IPS-20b (cell line): ENCODE measurements at regions not wholly inside any gene's neighbourhood (a gene's known extent, or its start where the extent isn't known, plus 50 kb on each side); places are given as distances from the start of the nearest gene placed in this dataset.

Experiments
- H3K27ac ChIP-seq: one replicate; pipeline ENCODE4 v1.5.1; 2013; ENCODE audit warnings: low read length
- H3K27me3 ChIP-seq: 2 replicates; pipeline ENCODE4 v1.6.1; 2013; ENCODE audit warnings: mild to moderate bottlenecking, low read length, inconsistent platforms; ENCODE audit not compliant: insufficient read depth
- H3K36me3 ChIP-seq: 2 replicates; pipeline ENCODE4 v1.6.1; 2013; ENCODE audit warnings: low read depth, mild to moderate bottlenecking, inconsistent platforms, low read length, moderate library complexity; ENCODE audit not compliant: insufficient read depth
- H3K4me1 ChIP-seq: 2 replicates; pipeline ENCODE4 v1.6.1; 2013; ENCODE audit warnings: mild to moderate bottlenecking, control low read depth, inconsistent platforms, low read length, moderate library complexity; ENCODE audit not compliant: insufficient read depth
- H3K4me3 ChIP-seq: 2 replicates; pipeline ENCODE4 v1.5.1; 2013; ENCODE audit warnings: mild to moderate bottlenecking, low read length, inconsistent platforms
- H3K9ac ChIP-seq: 2 replicates; pipeline ENCODE4 v1.6.1; 2013; ENCODE audit warnings: low read depth, mild to moderate bottlenecking, inconsistent platforms, low read length, moderate library complexity
- H3K9me3 ChIP-seq: 2 replicates; pipeline ENCODE4 v1.6.1; 2013; ENCODE audit warnings: mild to moderate bottlenecking, low read depth, low read length, inconsistent platforms; ENCODE audit not compliant: insufficient read depth

DNA sequence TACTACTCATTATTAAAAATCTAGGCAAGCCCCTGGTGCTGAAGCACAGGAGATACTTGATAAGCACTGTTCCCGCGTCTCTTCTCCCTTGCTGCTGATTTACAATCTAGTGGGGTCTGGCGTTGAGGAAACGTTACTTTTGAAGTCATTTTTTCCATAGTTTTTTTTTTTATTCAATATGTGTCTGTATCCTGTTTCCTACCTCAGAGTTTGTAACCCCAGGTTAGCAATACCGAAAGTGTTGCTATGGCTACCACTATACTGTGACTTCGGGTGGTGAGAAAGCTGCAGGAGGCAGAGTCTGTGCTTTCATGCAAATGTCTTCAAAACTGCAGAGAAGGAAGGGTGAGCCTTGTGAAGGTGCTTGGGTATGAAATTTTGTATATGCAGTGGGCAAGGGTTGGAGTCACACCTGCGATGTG lies 458.8 kb upstream of the GHITM start:
- no peak overlapping the region for H3K4me3 ChIP-seq
- H3K36me3 ChIP-seq, result no peaks in the 10 kb centered on the region
- peaks cover 5% of the 10 kb centered on the region; the same call in 1 of the 2 replicates for H3K4me1 ChIP-seq
- no peaks in the 10 kb centered on the region for H3K9me3 ChIP-seq
- no peak overlapping the region for H3K27ac ChIP-seq
- H3K27me3 ChIP-seq, result no peaks in the 10 kb centered on the region
- no peak overlapping the region for H3K9ac ChIP-seq

DNA sequence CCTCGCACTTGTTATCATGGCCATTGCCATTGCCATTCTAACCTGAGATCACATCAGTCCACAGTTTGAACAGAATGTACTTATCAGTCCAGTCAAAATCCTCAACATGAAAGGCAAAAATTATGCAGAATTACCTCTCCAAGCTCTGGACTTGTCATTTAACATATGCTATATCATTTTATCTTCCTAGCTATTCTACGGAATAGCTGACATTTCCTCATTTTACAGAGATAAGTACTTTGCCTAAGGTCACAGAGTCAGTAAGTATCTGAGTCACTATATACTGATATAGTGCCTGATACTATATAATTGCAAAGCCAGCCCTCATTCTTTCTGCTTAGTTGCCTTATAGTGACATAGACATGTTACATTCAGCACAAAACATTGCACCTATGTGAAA lies 456.9 kb upstream of the GHITM start:
- Histone ChIP-seq H3K9me3 (no peaks in the 10 kb centered on the region), H3K27me3 (no peaks in the 10 kb centered on the region), H3K4me1 (peaks cover 5% of the 10 kb centered on the region; the same call in 1 of the 2 replicates), H3K36me3 (no peaks in the 10 kb centered on the region), H3K27ac (no peak overlapping the region), H3K9ac (no peak overlapping the region), H3K4me3 (no peak overlapping the region)

DNA sequence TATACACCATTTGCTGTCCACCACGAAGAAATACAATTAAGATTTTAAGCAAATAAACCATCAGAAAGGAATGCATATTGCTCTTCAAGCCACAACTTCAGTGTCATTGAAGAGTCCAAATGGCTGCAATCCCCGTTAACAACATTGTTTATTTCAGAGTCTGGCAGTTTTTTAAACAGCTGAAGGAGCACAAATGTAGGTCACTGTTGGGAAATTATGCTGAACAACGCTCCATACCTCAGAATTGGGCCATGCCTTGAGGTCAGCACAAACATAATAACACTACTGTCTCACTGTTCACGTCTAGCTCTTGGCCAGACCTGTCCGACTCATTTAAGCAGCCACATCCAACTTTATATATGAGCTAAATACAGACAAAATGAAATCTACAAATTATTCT lies 453.9 kb upstream of the GHITM start:
- Histone ChIP-seq H3K9ac (no peak overlapping the region), H3K36me3 (no peaks in the 10 kb centered on the region), H3K4me3 (no peak overlapping the region), H3K9me3 (no peaks in the 10 kb centered on the region), H3K4me1 (peaks cover 4% of the 10 kb centered on the region; the same call in 1 of the 2 replicates), H3K27ac (no peak overlapping the region), H3K27me3 (no peaks in the 10 kb centered on the region)

DNA sequence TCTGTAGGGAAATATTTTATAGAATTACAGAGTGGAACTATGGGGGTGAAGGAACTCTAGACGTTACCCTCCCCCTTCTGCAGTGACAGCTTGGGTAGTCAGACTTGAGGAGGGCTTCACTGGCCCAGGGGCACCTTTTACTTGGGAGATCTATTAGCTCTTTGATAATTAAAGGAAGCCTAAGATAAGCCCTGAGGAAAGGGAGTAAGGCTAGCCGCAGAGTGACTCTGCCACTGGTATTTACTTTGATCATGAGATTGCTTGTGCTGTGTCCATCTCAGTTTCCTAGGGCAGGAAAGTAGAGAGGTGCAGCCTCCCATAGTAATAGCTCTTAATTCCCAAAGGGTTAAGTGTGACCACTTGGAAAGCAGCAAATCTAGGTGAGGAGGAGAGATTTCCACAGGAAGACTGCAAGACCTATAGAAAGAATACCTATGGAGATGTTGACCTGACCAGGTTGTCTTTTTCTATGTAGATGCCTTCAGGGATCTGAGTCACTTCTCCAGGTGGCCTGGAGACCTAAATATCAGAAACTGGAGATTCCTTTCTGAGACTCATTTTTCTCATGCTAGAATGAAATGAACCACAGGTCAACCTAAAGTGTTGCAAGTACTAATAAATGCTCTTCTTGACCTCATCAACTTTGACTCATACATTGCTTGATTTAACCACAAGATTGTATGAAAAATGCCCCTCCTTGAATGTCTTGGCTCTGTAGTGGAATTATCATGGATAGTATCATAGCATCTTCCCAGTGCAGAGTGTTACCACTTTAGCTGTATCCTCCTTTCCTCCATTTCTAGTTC lies 447.3 kb upstream of the GHITM start:
- Histone ChIP-seq H3K4me1 (peaks cover 3% of the 10 kb centered on the region; the same call in 1 of the 2 replicates), H3K9me3 (no peaks in the 10 kb centered on the region), H3K9ac (no peak overlapping the region), H3K36me3 (no peaks in the 10 kb centered on the region), H3K27me3 (no peaks in the 10 kb centered on the region), H3K27ac (no peak overlapping the region), H3K4me3 (no peak overlapping the region)

DNA sequence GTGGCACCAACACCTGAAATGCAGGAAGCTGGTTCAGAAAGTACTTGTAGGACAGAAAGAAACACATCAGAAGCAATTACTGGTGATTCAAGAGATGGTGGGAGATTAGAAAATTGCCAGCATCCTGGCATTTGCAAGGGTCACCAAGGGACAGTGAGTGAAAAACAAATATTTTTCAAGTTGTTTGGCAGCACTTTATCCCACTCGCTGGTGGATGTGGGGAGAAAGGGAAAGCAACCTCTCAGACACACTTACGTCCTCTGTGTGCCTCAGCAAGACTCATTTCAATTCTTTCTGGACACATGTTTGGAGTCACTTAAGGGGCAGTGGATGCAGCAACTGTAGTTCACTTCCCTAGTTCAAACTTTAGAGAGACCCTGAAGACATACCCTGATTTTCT lies 440.4 kb upstream of the GHITM start:
- no peak overlapping the region for H3K27ac ChIP-seq
- no peak overlapping the region for H3K4me3 ChIP-seq
- no peaks in the 10 kb centered on the region for H3K36me3 ChIP-seq
- H3K9ac ChIP-seq, result no peak overlapping the region
- no peaks in the 10 kb centered on the region; the same call in 1 of the 2 replicates for H3K9me3 ChIP-seq
- no peaks in the 10 kb centered on the region for H3K27me3 ChIP-seq
- peaks cover 3% of the 10 kb centered on the region; the same call in 1 of the 2 replicates for H3K4me1 ChIP-seq

DNA sequence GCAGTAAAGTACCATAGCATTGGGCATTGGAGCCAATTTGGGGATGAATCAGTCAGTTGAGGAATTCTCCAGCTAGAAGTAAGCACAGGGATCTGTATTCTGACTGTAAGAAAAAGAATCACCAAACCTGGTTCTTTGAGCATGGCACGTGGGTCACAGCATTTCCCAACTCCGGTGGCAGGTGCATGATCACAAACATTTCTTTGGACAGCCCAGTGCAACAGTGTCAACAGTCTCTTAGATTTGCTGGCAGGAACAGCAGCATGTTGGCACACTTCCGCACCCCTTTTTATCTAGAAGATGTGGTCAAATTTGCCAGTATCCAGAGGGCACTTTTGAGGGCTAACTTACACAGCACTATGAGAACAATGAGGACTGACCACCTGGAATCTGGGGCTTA lies 437.5 kb upstream of the GHITM start:
- H3K4me3 ChIP-seq, result no peak overlapping the region
- H3K27me3 ChIP-seq, result no peaks in the 10 kb centered on the region
- no peaks in the 10 kb centered on the region; the same call in 1 of the 2 replicates for H3K9me3 ChIP-seq
- no peak overlapping the region for H3K9ac ChIP-seq
- H3K27ac ChIP-seq, result no peak overlapping the region
- H3K4me1 ChIP-seq, result peaks cover under 1% of the 10 kb centered on the region; the same call in 1 of the 2 replicates
- H3K36me3 ChIP-seq, result no peaks in the 10 kb centered on the region

DNA sequence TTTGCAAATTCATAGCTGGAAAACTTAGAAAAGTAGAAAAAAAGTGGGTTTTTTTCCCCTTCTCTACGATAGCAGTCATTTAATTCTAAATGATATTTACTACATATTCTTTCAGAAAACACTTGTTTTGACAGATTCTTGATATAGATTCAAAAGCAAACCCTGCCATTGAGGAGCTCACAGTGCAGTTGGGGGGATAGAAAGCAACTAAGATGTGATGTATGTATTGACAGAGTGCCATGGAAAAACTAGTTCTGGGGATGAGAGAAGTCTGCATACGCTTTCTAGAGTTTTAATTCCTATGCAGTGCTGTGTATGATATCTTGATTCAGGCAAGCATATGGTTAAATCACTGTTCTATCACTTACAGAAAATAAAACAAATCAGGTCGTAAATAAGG lies 436.6 kb upstream of the GHITM start:
- Histone ChIP-seq H3K9me3 (no peaks in the 10 kb centered on the region; the same call in 1 of the 2 replicates), H3K36me3 (no peaks in the 10 kb centered on the region), H3K27ac (no peak overlapping the region), H3K27me3 (no peaks in the 10 kb centered on the region), H3K4me1 (no peaks in the 10 kb centered on the region), H3K9ac (no peak overlapping the region), H3K4me3 (no peak overlapping the region)

DNA sequence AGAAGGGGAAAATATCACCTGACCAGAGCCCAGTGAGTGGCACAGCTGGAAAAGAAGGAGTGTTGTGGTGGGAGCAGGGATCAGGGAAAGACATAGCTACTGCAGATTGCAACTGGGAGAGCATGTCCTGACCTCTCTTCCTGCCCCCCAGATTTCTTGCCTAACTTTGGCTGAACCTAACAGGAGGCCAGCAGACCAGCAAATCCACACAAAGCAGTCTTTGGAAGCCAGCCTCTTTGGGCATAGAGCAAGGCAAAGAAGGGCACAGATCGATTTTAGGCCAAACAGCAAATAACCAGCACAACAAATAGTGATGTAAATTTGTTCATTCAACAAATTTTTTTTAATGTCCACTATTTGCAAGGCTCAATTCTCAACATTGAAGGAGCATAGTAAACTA lies 433.2 kb upstream of the GHITM start:
- Histone ChIP-seq H3K4me1 (no peaks in the 10 kb centered on the region), H3K27me3 (no peaks in the 10 kb centered on the region), H3K9ac (no peak overlapping the region), H3K27ac (no peak overlapping the region), H3K36me3 (no peaks in the 10 kb centered on the region), H3K4me3 (no peak overlapping the region), H3K9me3 (no peaks in the 10 kb centered on the region; the same call in 1 of the 2 replicates)

DNA sequence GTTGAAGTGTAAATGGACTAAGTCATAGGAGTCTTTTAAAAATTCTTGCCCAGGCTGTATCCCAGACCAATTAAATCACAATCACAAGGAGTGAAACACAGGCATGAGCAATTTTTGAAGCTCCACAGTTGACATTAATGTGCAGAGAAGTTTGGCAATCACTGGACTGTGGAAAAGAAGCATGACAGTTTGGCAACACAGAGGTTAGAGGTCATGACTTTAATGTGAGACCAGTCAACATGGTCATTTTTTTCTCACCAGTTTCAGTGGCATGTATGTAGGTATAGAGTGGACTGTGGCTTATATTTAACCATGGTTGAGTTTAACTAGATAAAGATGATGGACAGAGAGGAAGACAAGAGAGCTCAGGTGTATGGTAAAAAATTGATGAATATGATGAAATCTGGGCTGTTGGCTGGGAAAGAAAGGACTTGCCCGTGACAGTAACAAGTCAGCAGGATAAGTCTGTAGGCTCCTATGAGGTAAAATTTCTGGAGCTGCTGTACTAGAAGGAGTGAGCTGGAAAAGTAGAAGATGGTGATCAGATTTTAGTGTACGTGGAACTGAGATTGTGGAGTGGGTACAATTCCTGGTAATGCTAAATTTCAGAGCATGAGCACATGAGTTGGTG lies 432.2 kb upstream of the GHITM start:
- Histone ChIP-seq H3K9me3 (no peaks in the 10 kb centered on the region; the same call in 1 of the 2 replicates), H3K36me3 (no peaks in the 10 kb centered on the region), H3K27me3 (no peaks in the 10 kb centered on the region), H3K27ac (no peak overlapping the region), H3K4me3 (no peak overlapping the region), H3K4me1 (no peaks in the 10 kb centered on the region), H3K9ac (no peak overlapping the region)

DNA sequence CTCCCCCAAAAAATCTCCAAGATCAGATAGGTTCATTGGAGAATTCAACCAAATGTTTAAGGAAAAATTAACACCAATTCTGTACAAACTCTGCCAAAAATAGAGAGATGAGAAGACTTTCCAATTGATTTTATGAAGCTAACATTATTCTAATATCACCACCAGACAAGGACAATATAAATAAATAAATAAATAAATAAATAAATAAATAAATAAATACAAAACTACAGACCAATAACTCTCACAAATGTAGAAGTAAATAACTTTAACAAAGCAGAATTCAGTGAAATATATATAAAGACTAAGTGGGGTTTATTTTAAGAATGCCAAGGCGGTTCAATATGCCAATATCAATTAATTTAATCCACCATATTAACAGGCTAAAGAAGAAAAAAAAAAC lies 425.9 kb upstream of the GHITM start:
- H3K4me3 ChIP-seq, result no peak overlapping the region
- H3K27ac ChIP-seq, result no peak overlapping the region
- H3K9me3 ChIP-seq, result no peaks in the 10 kb centered on the region
- no peaks in the 10 kb centered on the region for H3K36me3 ChIP-seq
- H3K27me3 ChIP-seq, result no peaks in the 10 kb centered on the region
- H3K4me1 ChIP-seq, result no peaks in the 10 kb centered on the region
- no peak overlapping the region for H3K9ac ChIP-seq

DNA sequence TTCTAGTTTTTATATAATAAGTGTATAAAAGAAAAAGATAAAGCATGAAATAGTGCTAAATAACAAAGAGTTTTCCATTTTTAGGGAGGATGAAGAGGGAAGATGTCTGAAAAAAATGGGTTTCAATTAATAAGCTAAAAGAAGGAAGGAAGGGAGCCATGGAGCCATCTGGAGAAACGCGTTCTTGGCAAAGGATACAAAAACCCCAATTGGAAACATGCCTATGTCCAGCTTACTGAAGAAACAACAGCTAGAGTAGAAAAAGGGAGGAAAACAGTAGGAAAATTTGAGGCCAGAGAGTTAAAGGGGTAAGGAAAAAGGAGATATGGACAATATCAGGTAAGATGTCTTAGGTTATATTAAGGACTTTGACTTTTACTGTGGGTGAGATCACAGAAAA lies 416.2 kb upstream of the GHITM start:
- no peaks in the 10 kb centered on the region for H3K27me3 ChIP-seq
- no peak overlapping the region for H3K27ac ChIP-seq
- H3K9me3 ChIP-seq, result no peaks in the 10 kb centered on the region
- no peaks in the 10 kb centered on the region for H3K36me3 ChIP-seq
- H3K4me1 ChIP-seq, result no peaks in the 10 kb centered on the region
- no peak overlapping the region for H3K4me3 ChIP-seq
- H3K9ac ChIP-seq, result no peak overlapping the region
